ENCODE measurements at regions not wholly inside any gene's neighbourhood (a gene's known extent, or its start where the extent isn't known, plus 50 kb on each side); places are given as distances from the start of the nearest gene placed in this dataset.

DNA sequence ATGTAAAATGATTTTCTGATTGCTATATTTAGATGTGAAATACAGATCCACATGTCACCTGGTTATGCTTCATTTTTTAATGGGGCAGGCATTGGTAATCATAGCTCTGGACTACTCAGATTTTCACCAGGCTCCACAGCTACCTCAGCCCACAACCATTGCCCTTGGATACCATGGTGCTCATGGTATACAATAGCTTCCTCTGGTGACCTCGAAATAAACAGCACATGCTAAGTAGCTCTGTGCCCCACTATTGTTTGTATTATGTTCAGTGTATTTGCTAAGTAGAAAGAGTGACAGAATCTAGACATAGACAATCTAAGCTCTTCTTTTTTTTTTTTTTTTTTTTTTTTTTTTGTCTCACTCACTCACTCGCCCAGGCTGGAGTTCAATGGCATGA is 274.4 kb upstream of the USP15 start:
- no TSS peak for BruUV-seq (replicated peaks)
- no peak overlapping the region for H3K4me2 ChIP-seq (ENCODE audit: low read length)
- no peak overlapping the region for H3K27ac ChIP-seq (ENCODE audit: low read depth, low read length)
- intact Hi-C loops (cut with micrococcal nuclease), result no loop called here
- no peaks in the 10 kb centered on the region for H4K20me1 ChIP-seq (ENCODE audit: insufficient read depth)
- no peak overlapping the region for H3K4me3 ChIP-seq (replicated peaks in 1 of 2; ENCODE audit: low read depth in 1 of 2, low read length in 2 of 2)
- no peak overlapping the region for H3K9ac ChIP-seq (ENCODE audit: low read length)
- H3K9me2 ChIP-seq (ENCODE audit: insufficient read depth), result no peaks in the 10 kb centered on the region
- ChIA-PET CTCF (interaction anchor here (0.8 to 2.3 kb wide), 2 partner anchors 8 to 29 kb away, joined by 3 to 6 read pairs; no protein-coding TSS in a partner anchor), POLR2A (no interaction called here), RAD21 (ENCODE audit: low non-redundant PET in 1 of 2, low total read pairs in 2 of 2, uncharacterized antibody in 2 of 2, unreplicated experiment in 2 of 2) (interaction anchor here in 1 of 2 experiments (0.6 kb wide), 1 partner anchor 225 kb away, joined by 3 read pairs; no protein-coding TSS in a partner anchor)
- no peak overlapping the region for H2AFZ ChIP-seq (ENCODE audit: low read depth, low read length, poor library complexity, severe bottlenecking)
- no peaks in the 10 kb centered on the region for H3K36me3 ChIP-seq (ENCODE audit: control insufficient read depth in 1 of 2, insufficient read depth in 2 of 2, low read length in 2 of 2)
- no peaks in the 10 kb centered on the region for H3K79me2 ChIP-seq (ENCODE audit: insufficient read depth, low read length)
- no peaks in the 10 kb centered on the region for H3K4me1 ChIP-seq (ENCODE audit: control insufficient read depth in 1 of 2, insufficient read depth in 2 of 2, low read length in 2 of 2)
- no peaks in the 10 kb centered on the region for H3K9me3 ChIP-seq (ENCODE audit: control insufficient read depth in 1 of 2, insufficient read depth in 1 of 2, low read depth in 1 of 2, low read length in 2 of 2)
- TF ChIP-seq RAD21 (IDR thresholded peaks at IDR 0.05; ENCODE audit: low read depth), result no peak
- TF ChIP-seq ELF1 (IDR thresholded peaks at IDR 0.05; ENCODE audit: borderline replicate concordance, low read depth), result no peak
- TF ChIP-seq SRF (IDR thresholded peaks at IDR 0.05; ENCODE audit: low read depth), result no peak
- no peak for TF ChIP-seq EZH2phosphoT487 (IDR thresholded peaks at IDR 0.05; ENCODE audit: borderline replicate concordance)
- no peak for TF ChIP-seq POLR2A (IDR thresholded peaks at IDR 0.05; ENCODE audit: borderline replicate concordance, extremely low read depth, insufficient read depth, insufficient read length)
- no peak for TF ChIP-seq POLR2AphosphoS5 (IDR thresholded peaks at IDR 0.05; ENCODE audit: low read depth, low read length)
- TF ChIP-seq SIN3A (IDR thresholded peaks at IDR 0.05; ENCODE audit: low read depth), result no peak
- TF ChIP-seq, protein P1, sequence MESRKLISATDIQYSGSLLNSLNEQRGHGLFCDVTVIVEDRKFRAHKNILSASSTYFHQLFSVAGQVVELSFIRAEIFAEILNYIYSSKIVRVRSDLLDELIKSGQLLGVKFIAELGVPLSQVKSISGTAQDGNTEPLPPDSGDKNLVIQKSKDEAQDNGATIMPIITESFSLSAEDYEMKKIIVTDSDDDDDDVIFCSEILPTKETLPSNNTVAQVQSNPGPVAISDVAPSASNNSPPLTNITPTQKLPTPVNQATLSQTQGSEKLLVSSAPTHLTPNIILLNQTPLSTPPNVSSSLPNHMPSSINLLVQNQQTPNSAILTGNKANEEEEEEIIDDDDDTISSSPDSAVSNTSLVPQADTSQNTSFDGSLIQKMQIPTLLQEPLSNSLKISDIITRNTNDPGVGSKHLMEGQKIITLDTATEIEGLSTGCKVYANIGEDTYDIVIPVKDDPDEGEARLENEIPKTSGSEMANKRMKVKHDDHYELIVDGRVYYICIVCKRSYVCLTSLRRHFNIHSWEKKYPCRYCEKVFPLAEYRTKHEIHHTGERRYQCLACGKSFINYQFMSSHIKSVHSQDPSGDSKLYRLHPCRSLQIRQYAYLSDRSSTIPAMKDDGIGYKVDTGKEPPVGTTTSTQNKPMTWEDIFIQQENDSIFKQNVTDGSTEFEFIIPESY (IDR thresholded peaks at IDR 0.05; ENCODE audit: extremely low read depth, insufficient replicate concordance, low read length), result no peak
- no peak for TF ChIP-seq CEBPB (IDR thresholded peaks at IDR 0.05; ENCODE audit: low read depth)
- TF ChIP-seq EGR1 (IDR thresholded peaks at IDR 0.05; ENCODE audit: low read depth), result no peak
- TF ChIP-seq SP1 (IDR thresholded peaks at IDR 0.05; ENCODE audit: low read depth), result no peak
- ATAC-seq, result no peak
- DNase-seq (ENCODE audit: low read depth, low spot score), result no peak
- no peaks in the 10 kb centered on the region for H3K27me3 ChIP-seq (ENCODE audit: insufficient read depth, low read length)
